ENCODE measurements at regions not wholly inside any gene's neighbourhood (a gene's known extent, or its start where the extent isn't known, plus 50 kb on each side); places are given as distances from the start of the nearest gene placed in this dataset.

GRCh38 chr2:12114816-12115215, 368.4 kb downstream of the LPIN1 start:
- Histone ChIP-seq H3K4me3 (no peak overlapping the region), H3K27me3 (no peaks in the 10 kb centered on the region), H3K4me1 (no peaks in the 10 kb centered on the region), H3K36me3 (no peaks in the 10 kb centered on the region), H3K27ac (no peak overlapping the region), H3K9me3 (no peaks in the 10 kb centered on the region)
- 0% methylated on average over 1 of the region's 1 CpG for WGBS (ENCODE audit: insufficient coverage, low coverage, low lambda C conversion rate, missing lambda C conversion rate)
- no peak for TF ChIP-seq POLR2A (IDR thresholded peaks at IDR 0.05)
- TF ChIP-seq CTCF (IDR thresholded peaks at IDR 0.05): no peak
- intact Hi-C loops (cut with DNase I): no loop called here
- DNase-seq (no peak), ATAC-seq (no peak)

- WGBS (ENCODE audit: insufficient coverage, low coverage, low lambda C conversion rate, missing lambda C conversion rate): 66% methylated on average over 6 of the region's 7 CpGs
- H3K9me3 ChIP-seq: no peaks in the 10 kb centered on the region
- no peaks in the 10 kb centered on the region for H3K27me3 ChIP-seq
- intact Hi-C loops (cut with DNase I): no loop called here
- DNase-seq: no peak
- no peak overlapping the region for H3K27ac ChIP-seq
- ATAC-seq: no peak
- H3K4me3 ChIP-seq: no peak overlapping the region
- H3K36me3 ChIP-seq: no peaks in the 10 kb centered on the region
- no peaks in the 10 kb centered on the region for H3K4me1 ChIP-seq
- TF ChIP-seq POLR2A (IDR thresholded peaks at IDR 0.05) (no peak), CTCF (IDR thresholded peaks at IDR 0.05) (no peak)
Measured at GRCh38 chr2:12116228-12116750, 369.9 kb downstream of the LPIN1 start.

GRCh38 chr2:12119841-12120240, 373.4 kb downstream of the LPIN1 start:
- no peak overlapping the region for H3K27ac ChIP-seq
- TF ChIP-seq POLR2A (IDR thresholded peaks at IDR 0.05) (no peak), CTCF (IDR thresholded peaks at IDR 0.05) (no peak)
- ATAC-seq: no peak
- intact Hi-C loops (cut with DNase I): no loop called here
- no peaks in the 10 kb centered on the region for H3K9me3 ChIP-seq
- no peaks in the 10 kb centered on the region for H3K4me1 ChIP-seq
- H3K27me3 ChIP-seq: no peaks in the 10 kb centered on the region
- no peaks in the 10 kb centered on the region for H3K36me3 ChIP-seq
- no peak for DNase-seq
- H3K4me3 ChIP-seq: no peak overlapping the region

- no peaks in the 10 kb centered on the region for H3K4me1 ChIP-seq
- DNase-seq (no peak), ATAC-seq (no peak)
- intact Hi-C loops (cut with DNase I): no loop called here
- TF ChIP-seq POLR2A (IDR thresholded peaks at IDR 0.05): no peak
- no peak for TF ChIP-seq CTCF (IDR thresholded peaks at IDR 0.05)
- WGBS (ENCODE audit: insufficient coverage, low coverage, low lambda C conversion rate, missing lambda C conversion rate): 72% methylated on average over 6 of the region's 7 CpGs
- H3K36me3 ChIP-seq: no peaks in the 10 kb centered on the region
- no peak overlapping the region for H3K4me3 ChIP-seq
- H3K9me3 ChIP-seq: no peaks in the 10 kb centered on the region
- no peak overlapping the region for H3K27ac ChIP-seq
- H3K27me3 ChIP-seq: no peaks in the 10 kb centered on the region
Measured at GRCh38 chr2:12120281-12121150, 374.1 kb downstream of the LPIN1 start.

Measured in right lobe of liver (tissue), 6 donors.